Panc1 (cell line): ENCODE measurements at regions not wholly inside any gene's neighbourhood (a gene's known extent, or its start where the extent isn't known, plus 50 kb on each side); places are given as distances from the start of the nearest gene placed in this dataset.

Experiments
- ATAC-seq: fragments of 200-7000 bp; cut with Tn5 transposase; 2 replicates; pipeline ENCODE4 v1.9.1; 2020; ENCODE audit warnings: mild to moderate bottlenecking, moderate library complexity
- BruUV-seq: library from RNA; stranded (reverse); fragments of 400-500 nt; replicated peaks from 2 replicates; lab custom pipeline; 2021; lab: Mats Ljungman, UMichigan
- CTCF ChIA-PET: fragments of 300-600 bp; sonication (Branson Sonifier 250); formaldehyde crosslinking; loops from one replicate; lab custom pipeline; 2022; ENCODE audit warnings: antibody characterized with exemption; lab: Charles Lee
- POLR2A ChIA-PET: fragments of 300-600 bp; sonication (Branson Sonifier 250); formaldehyde crosslinking; loops from one replicate; lab custom pipeline; 2022; ENCODE audit warnings: antibody characterized with exemption; lab: Charles Lee
- DNase-seq: peaks from one replicate; pipeline ENCODE4 v3.0.0-alpha.2; 2010; ENCODE audit warnings: low read depth, low spot score
- H3K27ac ChIP-seq: 2 replicates; pipeline ENCODE4 v1.5.1; 2011; ENCODE audit warnings: mild to moderate bottlenecking, low read length, inconsistent platforms
- H3K27me3 ChIP-seq: fragments of 200-500 bp; sonication (Bioruptor generic); 2 replicates; pipeline ENCODE4 v1.6.0; 2014; ENCODE audit warnings: low read length, inconsistent platforms; ENCODE audit not compliant: control insufficient read depth, insufficient read depth
- H3K36me3 ChIP-seq: fragments of 200-500 bp; sonication (Bioruptor generic); 2 replicates; pipeline ENCODE4 v1.5.1; 2014; ENCODE audit warnings: inconsistent platforms, mild to moderate bottlenecking, low read length, moderate library complexity; ENCODE audit not compliant: control insufficient read depth, insufficient read depth
- H3K4me1 ChIP-seq: 2 replicates; pipeline ENCODE4 v1.5.1; 2011; ENCODE audit warnings: inconsistent platforms, mild to moderate bottlenecking, low read length, moderate library complexity; ENCODE audit not compliant: control insufficient read depth, insufficient read depth
- H3K4me3 ChIP-seq, 2 experiments: 2 replicates each; pipeline ENCODE4 v1.5.1; 2011 to 2012; ENCODE audit warnings: low read depth in 2 of 2, low read length in 2 of 2, mild to moderate bottlenecking in 2 of 2, inconsistent platforms in 1 of 2, moderate library complexity in 1 of 2
- H3K9me3 ChIP-seq: fragments of 200-500 bp; sonication (Bioruptor generic); 2 replicates; pipeline ENCODE4 v1.5.1; 2014; ENCODE audit warnings: low read depth, mild to moderate bottlenecking, inconsistent platforms, low read length, moderate library complexity; ENCODE audit not compliant: control insufficient read depth, insufficient read depth
- CTCF ChIP-seq: fragments of 450-650 bp; IDR thresholded peaks from 2 replicates; pipeline ENCODE4 v1.5.1; 2017; ENCODE audit warnings: mild to moderate bottlenecking
- POLR2AphosphoS5 ChIP-seq: IDR thresholded peaks from 2 replicates; pipeline ENCODE4 v1.6.1; 2012; ENCODE audit warnings: mild to moderate bottlenecking, low read depth, low read length, moderate library complexity
- REST ChIP-seq, 2 experiments: IDR thresholded peaks; 2 replicates each; pipeline ENCODE4 v1.6.1; 2011 to 2012; ENCODE audit warnings: low read depth in 2 of 2, control low read depth in 1 of 2, low read length in 1 of 2, mild to moderate bottlenecking in 1 of 2, moderate library complexity in 1 of 2; ENCODE audit not compliant: insufficient read depth in 1 of 2
- SIN3A ChIP-seq: IDR thresholded peaks from 2 replicates; pipeline ENCODE4 v1.6.1; 2012; ENCODE audit warnings: low read depth, mild to moderate bottlenecking, low read length, moderate library complexity, borderline replicate concordance; ENCODE audit not compliant: insufficient read depth
- TCF7L2 ChIP-seq: IDR thresholded peaks from 2 replicates; pipeline ENCODE4 v1.6.1; 2011; ENCODE audit warnings: mild to moderate bottlenecking, low read depth, low read length, inconsistent platforms
- in situ Hi-C: cut with HindIII; loops from 2 replicates; pipeline ENCODE4 v1.10.0; 2016; ENCODE audit warnings: low sequenced_read_pairs, low pct_unique_long_range_greater_than_20kb
- intact Hi-C: fragments of 100-400 bp; cut with micrococcal nuclease; formaldehyde crosslinking; loops from one replicate; pipeline ENCODE4 v1.10.0; 2022; ENCODE audit not compliant: unreplicated experiment

GRCh38 chr13:34542321-34542720, 399.7 kb upstream of the NBEA start:
- no TSS peak for BruUV-seq

GRCh38 chr13:34543836-34544235, 398.2 kb upstream of the NBEA start:
- ChIA-PET CTCF (no interaction called here), POLR2A (no interaction called here)
- Histone ChIP-seq H3K9me3 (no peaks in the 10 kb centered on the region), H3K4me3 (no peak overlapping the region), H3K4me1 (no peaks in the 10 kb centered on the region), H3K27ac (no peak overlapping the region), H3K36me3 (no peaks in the 10 kb centered on the region), H3K27me3 (no peaks in the 10 kb centered on the region)
- BruUV-seq: no TSS peak
- TF ChIP-seq CTCF (no peak), TCF7L2 (no peak), POLR2AphosphoS5 (no peak), REST (IDR thresholded peaks at IDR 0.05; ENCODE audit: insufficient read depth in 1 of 2, low read depth in 2 of 2, low read length in 1 of 2) (no peak), SIN3A (no peak)
- intact Hi-C loops: no loop called here
- DNase-seq (no peak), ATAC-seq (no peak)
- in situ Hi-C loops: no loop called here

More at GRCh38 chr13:34542321-34542720, 399.7 kb upstream of the NBEA start:
- in situ Hi-C loops: no loop called here
- intact Hi-C loops: no loop called here
- H3K27me3 ChIP-seq: no peaks in the 10 kb centered on the region
- no peak for DNase-seq
- H3K36me3 ChIP-seq: no peaks in the 10 kb centered on the region
- ChIA-PET POLR2A (no interaction called here), CTCF (no interaction called here)
- H3K4me3 ChIP-seq: no peak overlapping the region
- TF ChIP-seq REST (IDR thresholded peaks at IDR 0.05; ENCODE audit: insufficient read depth in 1 of 2, low read depth in 2 of 2, low read length in 1 of 2) (no peak), POLR2AphosphoS5 (no peak), CTCF (no peak), SIN3A (no peak), TCF7L2 (no peak)
- H3K27ac ChIP-seq: no peak overlapping the region
- no peaks in the 10 kb centered on the region for H3K9me3 ChIP-seq
- H3K4me1 ChIP-seq: no peaks in the 10 kb centered on the region
- no peak for ATAC-seq
